Coronary artery (tissue), 2 donors: ENCODE measurements at regions not wholly inside any gene's neighbourhood (a gene's known extent, or its start where the extent isn't known, plus 50 kb on each side); places are given as distances from the start of the nearest gene placed in this dataset.
"Not testable (repeated sequence)": the region's sequence is repeated elsewhere in the genome, so short reads cannot be mapped to it uniquely, and the experiment has no call there.

Experiments used
- DNase-seq: peaks from one replicate; pipeline ENCODE4 v3.0.0-alpha.2; 2017; ENCODE audit warnings: low spot score
- H3K27ac ChIP-seq, 2 donors: fragments of 200-600 bp; sonication (generic); one replicate each; pipeline ENCODE4 v1.5.1; 2016 to 2019
- H3K4me3 ChIP-seq: fragments of 200-600 bp; sonication (generic); 2 replicates; pipeline ENCODE4 v1.5.1; 2016; ENCODE audit warnings: mild to moderate bottlenecking, moderate library complexity
- TF ChIP-seq, protein P1 (sequence below): fragments of 200-600 bp; sonication (generic); IDR thresholded peaks from one replicate; pipeline ENCODE4 v1.5.1; 2019; ENCODE audit warnings: antibody characterized with exemption

- TF ChIP-seq, protein P1, sequence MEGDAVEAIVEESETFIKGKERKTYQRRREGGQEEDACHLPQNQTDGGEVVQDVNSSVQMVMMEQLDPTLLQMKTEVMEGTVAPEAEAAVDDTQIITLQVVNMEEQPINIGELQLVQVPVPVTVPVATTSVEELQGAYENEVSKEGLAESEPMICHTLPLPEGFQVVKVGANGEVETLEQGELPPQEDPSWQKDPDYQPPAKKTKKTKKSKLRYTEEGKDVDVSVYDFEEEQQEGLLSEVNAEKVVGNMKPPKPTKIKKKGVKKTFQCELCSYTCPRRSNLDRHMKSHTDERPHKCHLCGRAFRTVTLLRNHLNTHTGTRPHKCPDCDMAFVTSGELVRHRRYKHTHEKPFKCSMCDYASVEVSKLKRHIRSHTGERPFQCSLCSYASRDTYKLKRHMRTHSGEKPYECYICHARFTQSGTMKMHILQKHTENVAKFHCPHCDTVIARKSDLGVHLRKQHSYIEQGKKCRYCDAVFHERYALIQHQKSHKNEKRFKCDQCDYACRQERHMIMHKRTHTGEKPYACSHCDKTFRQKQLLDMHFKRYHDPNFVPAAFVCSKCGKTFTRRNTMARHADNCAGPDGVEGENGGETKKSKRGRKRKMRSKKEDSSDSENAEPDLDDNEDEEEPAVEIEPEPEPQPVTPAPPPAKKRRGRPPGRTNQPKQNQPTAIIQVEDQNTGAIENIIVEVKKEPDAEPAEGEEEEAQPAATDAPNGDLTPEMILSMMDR, result no peak
- DNase-seq, result no peak
- no peak overlapping the region for H3K4me3 ChIP-seq
- H3K27ac ChIP-seq, result no peak overlapping the region
Observed at GRCh38 chr7:149598721-149599308, 101.2 kb upstream of the ZNF746 start.

GRCh38 chr7:149597789-149598188, 100.2 kb upstream of the ZNF746 start:
- not testable (repeated sequence) for H3K27ac ChIP-seq, H3K4me3 ChIP-seq, DNase-seq

DNA sequence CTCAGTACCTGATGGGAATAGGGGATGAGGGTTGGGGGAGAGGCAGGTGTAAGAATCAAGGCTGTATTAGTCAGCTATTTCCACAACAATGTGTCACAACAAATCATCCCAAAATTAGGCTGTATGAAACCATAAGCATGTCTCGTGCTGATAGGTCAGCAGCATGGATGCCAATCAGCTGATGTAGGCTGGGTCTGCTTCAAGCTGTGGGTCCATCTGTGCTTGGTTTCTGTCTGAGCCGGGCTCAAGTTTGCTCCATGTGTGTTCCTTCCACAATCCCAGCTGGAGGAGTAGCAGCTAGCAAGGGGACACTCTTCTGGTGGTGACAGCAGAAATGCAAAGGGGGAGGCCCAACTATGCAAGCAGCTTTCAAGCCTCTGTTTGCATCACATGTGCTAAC, 97.9 kb upstream of the ZNF746 start:
- Histone ChIP-seq H3K27ac (no peak overlapping the region), H3K4me3 (no peak overlapping the region)
- TF ChIP-seq, protein P1, result no peak
- no peak for DNase-seq

- H3K4me3 ChIP-seq, result no peak overlapping the region
- no peak overlapping the region for H3K27ac ChIP-seq
- TF ChIP-seq, protein P1, result no peak
- no peak for DNase-seq
Observed at GRCh38 chr7:149595078-149595477, 97.5 kb upstream of the ZNF746 start.

DNA sequence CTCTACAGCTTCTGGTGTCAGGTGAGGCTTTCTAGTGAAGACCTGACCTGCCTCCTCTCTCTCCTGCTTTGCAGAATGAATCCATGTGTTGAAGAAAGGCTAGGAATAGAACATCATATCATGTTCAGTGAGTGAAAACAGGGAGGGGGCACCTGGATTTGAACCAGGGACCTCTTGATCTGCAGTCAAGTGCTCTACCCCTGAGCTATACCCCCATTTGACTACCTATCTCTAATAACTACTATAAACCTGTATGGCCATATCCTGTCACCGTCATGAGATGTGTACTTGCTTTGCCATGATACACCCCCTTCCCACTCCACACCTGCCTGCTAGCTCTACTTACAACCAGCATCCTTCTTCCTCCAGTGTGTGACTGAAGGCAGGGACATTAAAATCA, 91.3 kb upstream of the ZNF746 start:
- TF ChIP-seq, protein P1, result no peak
- Histone ChIP-seq H3K27ac (no peak overlapping the region), H3K4me3 (no peak overlapping the region)

DNA sequence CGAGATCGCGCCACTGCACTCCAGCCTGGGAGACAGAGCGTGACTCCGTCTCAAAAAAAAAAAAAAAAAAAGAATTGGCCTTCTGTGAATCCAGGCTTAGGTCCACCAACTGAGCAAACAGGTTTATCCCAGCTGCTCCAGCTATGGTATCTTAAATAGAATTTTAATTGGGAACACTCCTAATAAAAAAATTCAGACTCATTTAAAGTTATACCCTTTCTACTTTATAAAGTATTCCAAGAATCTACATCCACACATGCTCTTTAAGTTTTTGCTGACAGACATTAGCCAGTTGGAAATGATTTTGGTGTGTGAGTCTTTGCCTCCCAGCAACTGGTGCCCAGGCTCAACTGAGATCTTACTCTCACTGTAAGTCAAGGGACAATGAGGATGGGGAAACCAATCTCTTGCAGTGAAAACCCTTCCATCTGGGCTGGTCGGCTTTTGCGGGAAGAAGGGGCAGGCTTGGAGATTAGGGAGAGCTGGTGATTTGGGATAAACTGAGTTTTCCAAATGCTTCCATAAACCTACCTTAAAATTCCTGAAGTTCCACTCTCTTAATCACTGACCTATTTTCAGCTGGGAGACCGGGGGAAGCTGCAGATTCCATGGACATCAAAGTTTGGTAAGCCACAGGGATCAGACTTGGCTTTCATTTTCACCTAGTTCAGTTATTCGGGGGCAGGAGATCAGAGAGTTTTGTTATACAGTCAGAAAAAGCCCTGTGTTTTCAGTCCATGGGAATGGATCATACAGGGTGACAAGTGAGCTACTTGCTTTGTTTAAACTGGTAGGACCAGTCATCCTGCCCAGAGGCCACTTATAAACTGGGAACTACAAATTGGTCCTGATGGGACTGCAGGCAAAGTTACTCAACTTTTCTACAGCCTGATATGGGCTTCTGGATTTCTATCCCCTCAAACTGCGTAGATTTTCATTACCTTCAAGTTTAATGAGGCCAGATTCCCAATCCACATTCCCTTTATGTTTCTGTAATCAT, 89.3 kb upstream of the ZNF746 start:
- Histone ChIP-seq H3K4me3 (no peak overlapping the region), H3K27ac (no peak overlapping the region)
- TF ChIP-seq, protein P1, result no peak
- DNase-seq, result no peak

More for the DNA sequence above, 91.3 kb upstream of the ZNF746 start:
- no peak for DNase-seq

GRCh38 chr7:149584530-149584929, 86.9 kb upstream of the ZNF746 start:
- TF ChIP-seq, protein P1, result no peak
- DNase-seq, result no peak
- Histone ChIP-seq H3K4me3 (no peak overlapping the region), H3K27ac (no peak overlapping the region)
